HUDEP-2 (cell line): ENCODE measurements at regions not wholly inside any gene's neighbourhood (a gene's known extent, or its start where the extent isn't known, plus 50 kb on each side); places are given as distances from the start of the nearest gene placed in this dataset.

ENCODE experiments used
- DNase-seq, 76 experiments: peaks; one replicate each; lab custom pipeline; 2025; ENCODE audit not compliant: unreplicated experiment in 76 of 76; lab: John Stamatoyannopoulos, UW

DNA sequence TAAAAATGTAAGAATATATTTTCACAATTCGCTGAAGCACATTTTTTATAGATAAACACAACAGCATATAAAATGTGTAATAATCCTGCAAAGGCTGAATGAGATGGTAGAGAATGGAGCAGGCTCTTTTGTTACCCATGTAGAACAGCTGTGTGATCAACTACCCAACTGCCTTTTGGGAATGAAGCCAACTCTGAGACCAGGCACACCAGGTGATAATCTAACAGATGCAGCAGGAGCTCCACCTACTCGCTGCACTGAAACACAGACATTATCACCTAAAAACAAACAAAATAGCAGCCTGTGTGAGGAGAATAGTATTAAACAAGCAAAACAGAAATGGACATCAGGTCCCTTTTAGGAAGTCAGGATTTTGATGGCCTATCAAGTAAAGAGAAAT, 183.3 kb downstream of the CCDC59 start:
- peak in 73 of 76 experiments; percentile 14 to 95 (median 75) for DNase-seq

DNA sequence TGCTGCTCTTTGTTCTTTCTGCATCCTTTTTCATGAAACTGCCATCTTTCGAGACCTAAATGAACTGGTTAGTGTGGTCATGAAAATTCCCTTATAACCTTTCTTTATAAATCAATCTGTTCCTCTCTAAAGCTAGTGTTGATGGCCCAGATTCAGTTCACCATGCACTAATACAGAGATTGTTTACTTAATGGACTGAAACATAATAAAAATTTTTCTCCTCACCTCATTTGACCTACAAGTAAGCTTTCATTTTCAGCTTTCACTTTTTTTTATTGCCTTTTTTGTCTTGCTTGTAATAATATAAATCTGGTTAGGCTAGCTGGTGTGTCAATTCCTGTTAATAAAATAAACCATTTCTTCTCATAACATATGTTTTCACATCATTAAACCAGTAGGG, 183.8 kb downstream of the CCDC59 start:
- DNase-seq, result no peak

DNA sequence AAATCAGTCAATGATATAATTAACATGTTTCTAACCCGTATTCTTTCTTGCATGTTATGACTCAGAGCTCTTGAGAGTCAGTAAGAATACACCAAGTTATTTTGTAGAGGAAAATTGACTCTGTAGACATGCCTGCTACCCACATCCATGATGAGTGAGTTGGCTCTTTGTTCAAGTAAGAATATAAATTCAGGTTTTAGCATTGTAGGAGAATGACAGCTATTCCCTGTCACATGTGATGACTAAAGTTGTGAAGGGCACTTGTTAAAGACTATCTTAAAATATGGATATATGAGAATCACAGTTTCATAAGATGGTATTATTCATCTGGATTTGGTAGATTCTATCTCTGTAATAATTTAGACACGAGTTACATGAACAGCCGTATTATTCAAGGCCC, 209.1 kb downstream of the CCDC59 start:
- no peak for DNase-seq

DNA sequence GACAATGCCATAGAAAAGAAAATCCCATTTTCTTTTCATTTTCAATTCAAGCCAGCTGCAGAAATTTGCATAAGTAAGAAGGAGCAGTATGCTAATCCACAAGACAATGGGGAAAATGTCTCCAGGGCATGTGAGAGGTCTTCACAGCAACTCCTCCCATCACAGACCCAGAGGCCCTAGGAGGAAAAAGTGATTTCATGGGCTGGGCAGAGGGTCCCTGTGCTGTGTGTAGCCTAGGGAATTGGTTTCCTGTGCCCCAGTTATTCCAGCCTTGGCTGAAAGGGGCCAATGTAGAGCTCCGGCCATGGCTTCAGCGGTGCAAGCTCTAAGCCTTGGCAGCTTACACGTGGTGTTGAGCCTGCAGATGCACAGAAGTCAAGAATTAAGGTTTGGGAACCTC, 211.4 kb downstream of the CCDC59 start:
- no peak for DNase-seq

DNA sequence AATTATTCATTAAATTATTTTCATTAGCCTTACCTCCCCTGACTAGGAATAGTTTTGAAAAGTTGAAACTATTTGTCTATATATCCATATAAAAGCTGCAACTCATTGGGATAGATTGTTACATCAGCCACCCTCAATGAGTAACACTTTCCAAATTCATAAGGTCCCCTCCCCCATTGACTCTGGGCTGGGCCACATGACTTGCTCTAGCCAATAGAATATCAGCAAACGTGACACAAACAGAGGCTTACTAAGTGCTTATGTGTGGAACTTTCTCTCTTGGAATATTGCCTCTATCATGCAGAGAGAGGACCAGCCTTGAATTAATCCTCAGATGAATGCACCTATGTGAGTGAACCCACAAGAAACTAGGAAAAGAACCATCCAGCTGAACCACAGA, 213.7 kb downstream of the CCDC59 start:
- DNase-seq, result peak in 2 of 76 experiments; percentile 10 to 15

DNA sequence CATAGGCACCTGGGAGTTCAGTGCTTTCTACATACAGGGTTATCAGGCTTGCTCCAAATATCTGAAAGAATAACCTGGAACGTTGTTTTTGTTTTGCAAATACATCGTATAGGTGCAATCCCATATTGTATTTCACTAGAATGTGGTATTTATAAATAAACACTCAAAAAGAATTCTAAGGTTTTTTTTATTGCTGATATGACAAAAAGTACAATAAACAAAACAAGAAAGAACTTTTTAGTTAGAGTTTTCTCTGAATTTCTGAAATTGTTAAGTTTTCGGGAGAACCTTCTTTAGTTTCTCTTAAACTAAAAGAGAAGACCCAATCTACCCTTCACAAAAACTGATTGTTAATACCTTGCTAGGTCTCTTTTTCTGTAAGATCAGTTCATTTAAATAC, 225.8 kb downstream of the CCDC59 start:
- DNase-seq, result no peak

DNA sequence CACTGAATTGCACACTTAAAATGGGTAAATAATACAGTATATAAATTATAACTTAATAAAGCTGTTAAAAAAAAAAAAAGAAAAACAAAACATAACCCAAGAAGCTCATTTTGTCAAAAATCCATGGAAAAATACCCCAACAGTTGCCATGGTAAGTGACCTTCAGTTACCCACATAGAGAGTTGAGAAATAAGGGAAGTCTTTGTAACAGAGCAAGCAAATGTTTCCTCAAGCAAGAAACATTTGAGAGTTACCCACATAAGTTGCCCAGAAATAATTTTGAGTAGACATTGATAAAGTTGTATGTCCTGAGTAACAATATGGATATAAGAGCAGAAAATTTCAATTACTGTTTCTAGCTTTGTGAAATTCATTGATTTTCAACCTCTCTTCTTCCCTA, 227.4 kb downstream of the CCDC59 start:
- DNase-seq, result no peak

DNA sequence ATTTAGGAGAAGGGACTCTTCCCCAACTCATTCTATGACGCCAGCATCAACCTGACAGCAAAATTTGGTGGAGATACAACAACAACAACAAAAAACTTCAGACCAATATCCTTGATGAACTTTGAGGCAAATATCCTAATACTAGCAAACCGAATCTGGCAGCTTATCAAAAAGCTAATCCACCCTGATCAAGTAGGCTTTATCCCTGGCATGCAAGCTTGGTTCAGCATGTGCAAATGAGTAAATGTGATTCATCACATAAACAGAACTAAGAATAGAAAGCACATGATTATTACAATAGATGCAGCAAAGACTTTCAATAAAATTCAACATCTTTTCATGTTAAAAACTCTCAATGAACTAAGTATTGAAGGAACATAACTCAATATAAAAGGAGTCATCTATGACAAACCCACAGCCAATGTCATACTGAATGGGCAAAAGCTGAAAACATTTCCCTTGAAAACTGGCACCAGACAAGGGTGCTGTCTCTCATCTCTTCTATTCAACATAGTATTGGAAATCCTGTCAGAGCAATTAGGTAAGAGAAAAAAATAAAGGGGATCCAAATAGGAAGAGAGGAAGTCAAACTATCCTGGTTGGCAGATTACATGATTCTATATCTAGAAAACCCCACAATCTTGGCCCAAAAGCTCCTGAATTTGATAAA, 233.3 kb downstream of the CCDC59 start:
- DNase-seq, result no peak

DNA sequence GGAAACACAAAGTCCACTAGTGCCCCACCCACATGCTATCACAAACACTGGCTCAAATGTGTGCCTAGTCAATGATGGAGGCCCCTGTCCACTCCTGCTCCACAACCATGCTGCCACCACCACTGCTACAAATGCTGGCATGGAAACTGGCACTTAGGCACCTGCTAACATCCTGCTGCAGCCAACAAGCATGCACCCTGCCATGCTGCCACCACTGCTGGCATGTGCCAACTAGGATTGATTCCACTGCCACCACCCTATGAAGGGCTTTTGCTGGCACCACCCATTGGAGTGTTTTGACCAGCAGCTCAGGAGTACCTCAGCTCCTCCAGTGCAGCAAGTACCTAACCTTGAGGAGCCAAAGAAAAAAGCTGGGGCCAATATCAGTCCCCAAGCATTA, 236.6 kb downstream of the CCDC59 start:
- DNase-seq, result no peak

DNA sequence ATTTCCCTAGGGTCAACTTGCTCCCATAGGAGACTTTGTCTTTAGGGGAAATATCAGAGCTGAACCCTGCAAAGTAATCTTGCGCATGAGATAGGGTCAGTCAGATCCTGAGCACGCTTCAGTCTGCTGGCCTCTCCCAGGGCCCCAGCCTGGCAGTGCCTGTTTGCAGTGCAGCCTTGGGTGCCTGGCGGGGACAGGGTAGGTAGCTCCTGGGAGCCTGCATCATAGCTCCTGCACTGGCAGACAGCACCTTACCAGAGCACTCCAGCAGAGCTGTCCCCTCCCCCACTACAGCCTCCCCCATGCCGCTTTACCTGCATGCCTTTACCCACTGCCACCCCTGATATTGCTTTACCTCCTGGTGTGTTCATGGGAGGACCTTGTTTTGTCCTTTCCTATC, 237.3 kb downstream of the CCDC59 start:
- no peak for DNase-seq

DNA sequence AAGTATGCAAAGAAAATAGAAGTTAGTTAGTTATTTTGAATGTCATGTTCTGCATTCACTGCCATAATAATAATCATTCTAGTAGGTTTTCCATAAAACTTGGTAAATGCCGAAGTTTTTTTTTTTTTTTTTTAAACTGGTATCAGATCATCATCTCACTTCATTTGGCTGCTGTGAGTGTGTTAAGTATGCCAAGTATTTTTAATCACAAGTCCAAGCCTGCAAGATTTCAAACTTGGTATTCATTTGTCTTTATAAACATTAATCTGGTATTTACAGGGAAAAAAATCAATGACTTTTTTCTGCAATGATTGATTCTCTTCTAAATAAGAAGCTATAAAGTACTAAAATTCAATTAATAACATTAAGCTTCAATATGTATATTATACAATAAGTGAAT, 248.9 kb downstream of the CCDC59 start:
- DNase-seq, result no peak

DNA sequence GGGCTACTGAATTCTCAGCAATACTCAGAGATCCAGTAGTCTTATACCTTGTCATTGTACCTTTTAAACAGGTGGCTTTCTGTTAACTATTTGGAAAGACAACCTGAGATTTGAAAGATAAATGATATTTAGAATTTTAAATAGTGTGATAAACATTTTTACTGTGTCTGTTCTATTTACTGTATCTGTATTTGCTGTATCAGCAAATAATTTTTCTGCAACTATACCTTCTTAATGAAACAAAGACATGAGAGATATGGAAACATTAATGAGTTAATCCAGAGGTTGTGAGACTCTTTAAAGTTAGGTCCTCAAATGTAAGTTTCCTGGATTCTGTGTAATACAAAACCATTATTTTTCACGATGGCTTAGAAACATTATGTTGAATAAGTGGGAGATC, 249.6 kb downstream of the CCDC59 start:
- no peak for DNase-seq

DNA sequence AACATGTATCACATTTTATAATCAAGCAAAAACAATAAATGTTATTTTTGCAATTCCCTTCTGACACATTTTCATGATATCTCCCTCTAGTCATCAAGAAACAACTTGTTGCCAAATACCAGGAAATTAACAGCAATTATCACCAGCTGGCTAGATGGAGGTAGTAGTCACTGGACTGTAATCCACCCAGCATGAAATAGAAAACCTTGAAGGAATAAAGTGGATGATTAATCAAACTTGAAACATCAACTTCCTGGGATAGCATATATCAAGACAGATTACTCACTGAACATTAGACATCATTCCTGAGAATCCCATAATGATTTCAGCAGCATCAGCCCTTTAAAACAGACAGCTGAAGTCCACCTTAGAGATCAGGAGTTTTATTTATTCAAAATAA, 259.0 kb downstream of the CCDC59 start:
- no peak for DNase-seq

DNA sequence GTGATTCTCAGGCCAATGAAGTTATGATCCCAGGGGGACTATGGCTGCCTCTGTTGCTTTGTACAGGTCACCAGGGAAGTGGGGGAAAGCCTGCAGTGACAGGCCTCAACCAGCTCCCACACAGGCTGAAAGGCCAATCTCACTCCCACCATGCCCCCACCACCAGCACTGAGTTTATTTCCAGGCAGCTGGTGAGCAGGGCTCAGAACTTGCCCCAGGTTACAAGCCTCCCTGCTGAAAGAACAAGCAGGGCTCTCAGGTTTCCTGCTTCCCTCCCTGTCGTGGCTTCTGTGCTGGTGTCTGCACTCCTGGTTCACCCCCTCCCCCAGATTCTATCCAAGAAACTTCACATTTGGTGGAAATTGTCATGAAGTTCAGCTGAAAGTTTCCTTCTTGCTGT, 260.3 kb downstream of the CCDC59 start:
- DNase-seq, result no peak

DNA sequence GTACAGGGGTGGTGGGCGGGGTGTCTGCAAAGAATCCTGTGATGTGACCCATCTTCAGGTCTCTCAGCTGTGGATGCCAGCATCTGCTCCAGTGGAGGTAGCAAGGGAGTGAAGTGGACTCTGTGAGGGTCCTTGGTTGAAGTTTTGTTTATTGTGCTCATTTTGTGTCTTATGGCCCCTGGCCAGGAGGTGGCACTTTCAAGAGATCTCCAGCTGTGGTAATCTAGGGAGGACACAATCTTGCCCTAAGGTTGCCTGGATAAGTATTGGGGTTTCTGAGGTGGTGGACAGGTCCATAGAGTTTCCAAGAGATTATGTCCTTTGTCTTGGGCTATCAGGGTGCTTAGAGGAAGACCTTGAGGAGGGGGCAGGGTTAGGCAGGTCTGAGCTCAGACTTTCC, 260.7 kb downstream of the CCDC59 start:
- peak in 2 of 76 experiments; percentile 1 to 2 for DNase-seq

DNA sequence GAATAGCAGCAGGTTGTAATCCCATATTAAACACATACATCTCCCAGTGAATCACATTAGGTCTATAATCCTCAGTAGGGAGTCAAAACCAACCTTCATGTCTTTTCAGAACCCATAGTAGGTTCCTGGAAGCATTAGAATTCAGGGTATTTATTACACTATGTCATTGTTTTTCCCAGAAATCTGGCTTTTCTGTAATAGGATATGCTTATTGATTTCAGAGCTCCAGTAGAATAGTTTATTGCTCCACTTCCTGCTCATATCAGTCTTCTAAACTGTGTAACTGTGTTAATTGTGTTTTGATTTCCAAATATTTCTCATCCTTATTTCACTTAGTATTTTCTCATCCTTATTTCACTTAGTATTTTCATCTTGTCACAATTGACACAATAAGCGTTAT, 268.0 kb downstream of the CCDC59 start:
- DNase-seq, result no peak

DNA sequence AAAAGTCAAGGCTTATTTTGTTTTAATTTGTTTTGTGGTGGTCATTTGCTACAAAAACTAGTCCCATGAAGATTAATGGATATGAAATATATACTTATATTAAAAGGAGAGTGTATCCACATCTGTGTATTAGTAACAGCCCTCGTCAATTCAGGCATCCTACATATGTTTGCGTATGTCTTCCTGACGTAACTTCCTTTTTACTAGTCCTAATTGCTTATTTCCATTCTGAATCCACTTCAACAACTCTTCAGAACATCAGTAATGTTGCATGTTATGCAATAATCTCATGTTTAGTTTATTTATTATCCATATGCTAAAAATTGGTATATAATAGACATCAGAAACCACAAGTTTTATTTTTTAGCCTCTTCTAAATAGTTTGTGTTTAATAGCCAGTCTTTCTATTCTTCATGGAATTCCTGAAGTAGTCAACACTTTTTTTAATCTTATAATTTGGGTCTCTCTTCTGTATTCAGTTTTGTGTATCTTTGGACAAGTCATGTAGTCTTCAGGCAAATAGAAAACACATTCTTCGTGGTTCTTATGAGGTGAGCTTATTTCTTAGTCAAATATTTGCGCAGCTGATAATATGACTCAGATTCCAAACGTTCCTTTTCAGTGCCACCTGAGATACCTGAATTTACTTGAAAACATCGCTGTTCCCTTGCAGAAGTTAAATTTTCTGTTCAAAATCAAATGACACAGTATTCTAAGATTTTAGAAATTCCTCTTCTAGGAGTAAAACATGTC, 268.6 kb downstream of the CCDC59 start:
- DNase-seq, result no peak

DNA sequence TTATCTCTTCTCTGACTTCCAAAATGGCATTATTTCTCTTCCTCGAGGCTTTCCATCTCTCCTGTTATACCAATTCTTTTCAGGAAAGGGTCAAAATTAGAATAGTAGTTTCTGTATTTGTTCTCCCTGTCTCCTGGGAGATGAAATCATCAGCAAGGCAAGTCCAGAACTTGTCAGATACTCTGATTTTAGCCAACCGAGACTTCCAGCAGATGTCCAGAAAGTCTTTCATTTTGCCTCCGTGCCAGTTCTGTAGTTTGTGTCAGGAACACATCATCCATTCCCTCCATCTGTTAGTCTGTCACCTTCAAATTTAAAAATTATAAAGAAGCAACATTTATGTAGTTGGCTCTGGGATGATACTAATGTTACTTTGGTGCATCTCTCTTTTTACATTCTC, 275.7 kb downstream of the CCDC59 start:
- DNase-seq, result no peak

DNA sequence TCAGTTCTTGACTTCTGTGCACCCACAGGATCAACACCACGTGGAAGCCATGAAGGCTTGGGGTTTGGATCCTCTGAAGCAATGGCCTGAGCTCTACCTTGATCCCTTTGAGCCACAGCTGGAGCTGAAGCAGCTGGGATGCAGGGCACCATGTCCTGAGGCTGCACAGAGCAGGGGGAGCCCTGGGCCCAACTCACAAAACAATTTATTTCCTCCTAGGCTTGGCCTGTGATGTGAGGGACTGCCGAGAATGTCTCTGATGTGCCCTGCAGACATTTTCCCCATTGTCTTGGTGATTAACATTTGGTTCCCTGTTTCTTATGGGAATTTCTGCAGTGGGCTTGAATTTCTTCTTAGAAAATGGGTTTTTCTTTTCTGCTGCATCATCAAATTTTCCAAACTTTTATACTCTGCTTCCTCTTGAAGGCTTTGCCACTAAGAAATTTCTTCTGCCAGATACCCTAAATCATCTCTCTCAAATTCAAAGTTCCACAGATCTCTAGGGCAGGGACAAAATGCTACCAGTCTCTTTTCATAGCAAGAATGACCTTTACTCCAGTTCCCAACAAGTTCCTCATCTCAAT, 288.2 kb downstream of the CCDC59 start:
- DNase-seq, result no peak

DNA sequence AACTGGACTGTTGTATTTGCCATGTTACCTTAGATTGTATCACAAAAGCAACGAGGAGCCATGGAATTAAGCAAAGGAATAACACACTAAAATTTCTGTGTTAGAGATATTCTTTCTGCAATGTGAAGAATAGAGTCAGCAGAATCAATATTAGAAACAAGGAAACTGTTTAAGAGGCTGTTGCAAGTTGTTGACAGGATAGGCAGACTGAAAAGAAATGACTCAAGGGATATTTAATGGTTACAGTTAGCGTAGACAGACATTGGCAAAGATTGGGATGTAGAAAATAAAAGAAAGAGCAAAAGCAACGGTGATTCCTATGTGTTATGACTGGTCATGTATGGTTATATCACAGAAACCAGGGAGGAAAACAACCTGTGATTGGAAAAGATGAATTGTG, 299.0 kb upstream of the PPFIA2 start:
- DNase-seq, result no peak

DNA sequence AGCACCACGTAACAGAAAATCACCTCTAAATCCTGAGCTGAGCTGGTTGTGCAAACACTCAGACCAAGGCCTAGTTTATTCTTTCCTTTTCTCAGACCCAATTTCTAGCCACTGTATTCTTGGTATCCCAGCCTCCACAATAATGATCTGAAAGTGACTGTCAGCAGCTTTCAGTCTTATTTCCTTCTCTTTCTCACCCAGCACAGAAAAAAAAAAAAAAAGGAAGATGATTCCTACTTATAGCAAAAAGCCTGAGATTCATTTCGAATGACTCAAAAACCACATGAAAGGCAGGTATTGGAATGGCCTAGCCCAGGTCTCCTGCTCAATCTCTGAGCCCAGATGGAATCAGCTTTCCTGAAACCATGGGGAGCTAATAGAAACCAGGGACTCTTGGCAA, 298.6 kb upstream of the PPFIA2 start:
- no peak for DNase-seq

DNA sequence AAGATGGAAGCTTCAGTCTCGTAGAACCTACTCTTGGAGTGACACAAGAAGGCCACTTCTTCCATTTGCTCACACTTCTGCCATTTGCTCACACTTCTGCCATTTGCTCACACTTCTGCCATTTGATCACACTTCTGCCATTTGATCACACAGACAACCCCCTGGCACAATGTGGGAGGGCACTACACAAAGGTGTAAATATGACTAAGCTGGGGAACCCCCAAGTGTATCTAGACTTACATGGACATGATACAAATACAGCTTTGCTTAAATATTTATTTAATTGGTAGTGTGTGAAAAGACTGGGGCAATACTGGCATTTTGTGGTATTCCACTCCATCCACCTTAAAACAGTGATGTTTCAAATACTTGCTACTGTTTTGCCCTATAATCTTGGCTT, 296.2 kb upstream of the PPFIA2 start:
- no peak for DNase-seq
